DOHH2 (cell line): ENCODE measurements at regions not wholly inside any gene's neighbourhood (a gene's known extent, or its start where the extent isn't known, plus 50 kb on each side); places are given as distances from the start of the nearest gene placed in this dataset.

Source experiments
- EZH2phosphoT487 ChIP-seq: fragments of 200-600 bp; sonication (generic); IDR thresholded peaks from 2 replicates; pipeline ENCODE4 v1.6.1; 2017; ENCODE audit warnings: borderline replicate concordance, mild to moderate bottlenecking, antibody characterized with exemption, low read length, moderate library complexity, mixed read lengths
- TF ChIP-seq, protein P1 (sequence below): fragments of 200-600 bp; sonication (generic); IDR thresholded peaks from one replicate; pipeline ENCODE4 v1.5.1; 2014; ENCODE audit warnings: antibody characterized with exemption, mild to moderate bottlenecking, low read depth, low read length; ENCODE audit not compliant: poor library complexity, severe bottlenecking

DNA sequence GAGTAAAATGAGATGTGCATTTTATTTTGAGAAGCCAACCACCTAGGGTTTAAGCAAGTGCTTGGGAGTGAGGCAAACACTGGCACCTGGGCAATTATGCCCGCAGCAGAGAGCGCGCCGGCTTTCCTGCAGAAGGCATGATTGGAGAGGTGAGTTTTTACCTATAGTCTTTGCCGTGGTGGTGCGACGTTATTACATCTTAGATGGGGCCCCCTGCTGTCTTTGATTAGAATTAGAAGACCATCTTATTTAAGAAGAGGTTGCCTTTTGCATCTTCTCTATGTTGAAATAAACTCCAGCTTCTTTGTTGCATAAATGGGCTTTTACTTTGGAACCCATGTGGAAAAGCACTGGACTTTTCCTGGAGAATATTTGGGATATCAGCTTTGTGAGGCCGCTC, 409.5 kb downstream of the GLRX3 start:
- no peak for TF ChIP-seq EZH2phosphoT487
- TF ChIP-seq, protein P1, sequence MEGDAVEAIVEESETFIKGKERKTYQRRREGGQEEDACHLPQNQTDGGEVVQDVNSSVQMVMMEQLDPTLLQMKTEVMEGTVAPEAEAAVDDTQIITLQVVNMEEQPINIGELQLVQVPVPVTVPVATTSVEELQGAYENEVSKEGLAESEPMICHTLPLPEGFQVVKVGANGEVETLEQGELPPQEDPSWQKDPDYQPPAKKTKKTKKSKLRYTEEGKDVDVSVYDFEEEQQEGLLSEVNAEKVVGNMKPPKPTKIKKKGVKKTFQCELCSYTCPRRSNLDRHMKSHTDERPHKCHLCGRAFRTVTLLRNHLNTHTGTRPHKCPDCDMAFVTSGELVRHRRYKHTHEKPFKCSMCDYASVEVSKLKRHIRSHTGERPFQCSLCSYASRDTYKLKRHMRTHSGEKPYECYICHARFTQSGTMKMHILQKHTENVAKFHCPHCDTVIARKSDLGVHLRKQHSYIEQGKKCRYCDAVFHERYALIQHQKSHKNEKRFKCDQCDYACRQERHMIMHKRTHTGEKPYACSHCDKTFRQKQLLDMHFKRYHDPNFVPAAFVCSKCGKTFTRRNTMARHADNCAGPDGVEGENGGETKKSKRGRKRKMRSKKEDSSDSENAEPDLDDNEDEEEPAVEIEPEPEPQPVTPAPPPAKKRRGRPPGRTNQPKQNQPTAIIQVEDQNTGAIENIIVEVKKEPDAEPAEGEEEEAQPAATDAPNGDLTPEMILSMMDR, result no peak
